ENCODE measurements at regions not wholly inside any gene's neighbourhood (a gene's known extent, or its start where the extent isn't known, plus 50 kb on each side); places are given as distances from the start of the nearest gene placed in this dataset.

GRCh38 chr11:97832451-97832850 is 1188.3 kb upstream of the CNTN5 start:
- intact Hi-C loops (cut with micrococcal nuclease; ENCODE audit: unreplicated experiment): no loop called here
- no peaks in the 10 kb centered on the region for H3K9me3 ChIP-seq (ENCODE audit: insufficient read depth, low read depth)
- H3K79me2 ChIP-seq (ENCODE audit: low read depth): no peaks in the 10 kb centered on the region
- H3K36me3 ChIP-seq (ENCODE audit: low read depth): no peaks in the 10 kb centered on the region
- no peak overlapping the region for H3K27ac ChIP-seq
- no peaks in the 10 kb centered on the region for H3K9me2 ChIP-seq (ENCODE audit: insufficient read depth)
- no peak overlapping the region for H2AFZ ChIP-seq
- POLR2A ChIA-PET (ENCODE audit: unreplicated experiment): no interaction called here
- CTCF ChIA-PET: no interaction called here
- H3K4me3 ChIP-seq: no peak overlapping the region
- DNase-seq: no peak
- H3K27me3 ChIP-seq (ENCODE audit: insufficient read depth, low read depth): no peaks in the 10 kb centered on the region
- no TSS peak for BruUV-seq (replicated peaks)
- H4K20me1 ChIP-seq (ENCODE audit: insufficient read depth): no peaks in the 10 kb centered on the region; the same call in 1 of the 2 replicates
- H3K4me2 ChIP-seq: no peak overlapping the region
- no peak for TF ChIP-seq EZH2 (IDR thresholded peaks at IDR 0.05; ENCODE audit: low read depth)
- no peak for TF ChIP-seq CTCF (conservative IDR thresholded peaks at IDR 0.05)
- no peaks in the 10 kb centered on the region for H3F3A ChIP-seq (ENCODE audit: insufficient read depth, low read depth)
- H3K4me1 ChIP-seq (replicated peaks; ENCODE audit: insufficient read depth): no peaks in the 10 kb centered on the region

GRCh38 chr11:97833412-97833811 is 1187.3 kb upstream of the CNTN5 start:
- POLR2A ChIA-PET (ENCODE audit: unreplicated experiment): no interaction called here
- H3K27me3 ChIP-seq (ENCODE audit: insufficient read depth, low read depth): no peaks in the 10 kb centered on the region
- no peak for DNase-seq

GRCh38 chr11:97844016-97844415 is 1176.7 kb upstream of the CNTN5 start:
- Histone ChIP-seq H3K9me2 (ENCODE audit: insufficient read depth) (no peaks in the 10 kb centered on the region), H2AFZ (no peak overlapping the region), H3K27me3 (ENCODE audit: insufficient read depth, low read depth) (no peaks in the 10 kb centered on the region), H3F3A (ENCODE audit: insufficient read depth, low read depth) (no peaks in the 10 kb centered on the region), H3K4me1 (replicated peaks; ENCODE audit: insufficient read depth) (no peaks in the 10 kb centered on the region), H3K27ac (no peak overlapping the region), H3K4me3 (no peak overlapping the region), H3K36me3 (ENCODE audit: low read depth) (no peaks in the 10 kb centered on the region), H3K9me3 (ENCODE audit: insufficient read depth, low read depth) (no peaks in the 10 kb centered on the region), H3K79me2 (ENCODE audit: low read depth) (no peaks in the 10 kb centered on the region), H4K20me1 (ENCODE audit: insufficient read depth) (no peaks in the 10 kb centered on the region), H3K4me2 (no peak overlapping the region)
- DNase-seq: no peak
- intact Hi-C loops (cut with micrococcal nuclease; ENCODE audit: unreplicated experiment): no loop called here
- CTCF ChIA-PET: no interaction called here
- BruUV-seq (replicated peaks): no TSS peak
- TF ChIP-seq EZH2 (IDR thresholded peaks at IDR 0.05; ENCODE audit: low read depth) (no peak), CTCF (conservative IDR thresholded peaks at IDR 0.05) (no peak)
- POLR2A ChIA-PET (ENCODE audit: unreplicated experiment): no interaction called here

More at GRCh38 chr11:97833412-97833811, 1187.3 kb upstream of the CNTN5 start:
- Histone ChIP-seq H4K20me1 (ENCODE audit: insufficient read depth) (no peaks in the 10 kb centered on the region; the same call in 1 of the 2 replicates), H3K9me3 (ENCODE audit: insufficient read depth, low read depth) (no peaks in the 10 kb centered on the region), H2AFZ (no peak overlapping the region), H3K4me1 (replicated peaks; ENCODE audit: insufficient read depth) (no peaks in the 10 kb centered on the region), H3K4me2 (no peak overlapping the region), H3K36me3 (ENCODE audit: low read depth) (no peaks in the 10 kb centered on the region), H3K4me3 (no peak overlapping the region), H3K9me2 (ENCODE audit: insufficient read depth) (no peaks in the 10 kb centered on the region), H3F3A (ENCODE audit: insufficient read depth, low read depth) (no peaks in the 10 kb centered on the region), H3K79me2 (ENCODE audit: low read depth) (no peaks in the 10 kb centered on the region), H3K27ac (no peak overlapping the region)
- TF ChIP-seq EZH2 (IDR thresholded peaks at IDR 0.05; ENCODE audit: low read depth): no peak
- TF ChIP-seq CTCF (conservative IDR thresholded peaks at IDR 0.05): no peak
- intact Hi-C loops (cut with micrococcal nuclease; ENCODE audit: unreplicated experiment): no loop called here
- CTCF ChIA-PET: no interaction called here
- BruUV-seq (replicated peaks): no TSS peak

Data from PC-9 (cell line).